Neuronal stem cell (in vitro differentiated cells): ENCODE measurements at regions not wholly inside any gene's neighbourhood (a gene's known extent, or its start where the extent isn't known, plus 50 kb on each side); places are given as distances from the start of the nearest gene placed in this dataset.

Experiments used
- DNase-seq: peaks from one replicate; pipeline ENCODE4 v3.0.0-alpha.2; 2013; ENCODE audit warnings: low spot score
- H2AFZ ChIP-seq: one replicate; pipeline ENCODE4 v1.6.1; 2013; ENCODE audit warnings: mild to moderate bottlenecking, low read length, inconsistent platforms
- H2AK5ac ChIP-seq: 2 replicates; pipeline ENCODE4 v1.6.1; 2013; ENCODE audit warnings: low read depth, mild to moderate bottlenecking, inconsistent platforms, low read length, moderate library complexity, mixed read lengths
- H2BK120ac ChIP-seq: 2 replicates; pipeline ENCODE4 v1.6.1; 2013; ENCODE audit warnings: low read depth, mild to moderate bottlenecking, inconsistent platforms, low read length, moderate library complexity, mixed read lengths
- H2BK12ac ChIP-seq: one replicate; pipeline ENCODE4 v1.6.1; 2013; ENCODE audit warnings: low read length, inconsistent platforms
- H2BK15ac ChIP-seq: 2 replicates; pipeline ENCODE4 v1.6.1; 2013; ENCODE audit warnings: mild to moderate bottlenecking, low read length, inconsistent platforms, mixed read lengths
- H2BK5ac ChIP-seq: one replicate; pipeline ENCODE4 v1.6.1; 2013; ENCODE audit warnings: inconsistent platforms, mild to moderate bottlenecking, low read length, moderate library complexity
- H3K14ac ChIP-seq: one replicate; pipeline ENCODE4 v1.6.1; 2013; ENCODE audit warnings: low read length, inconsistent platforms
- H3K18ac ChIP-seq: 2 replicates; pipeline ENCODE4 v1.6.1; 2013; ENCODE audit warnings: low read length, inconsistent platforms
- H3K23ac ChIP-seq: 2 replicates; pipeline ENCODE4 v1.6.1; 2013; ENCODE audit warnings: low read depth, mild to moderate bottlenecking, mixed read lengths, low read length, inconsistent platforms; ENCODE audit not compliant: poor library complexity
- H3K27ac ChIP-seq: replicated peaks from 3 replicates; pipeline ENCODE4 v1.5.1; 2013; ENCODE audit warnings: low read length, inconsistent platforms
- H3K27me3 ChIP-seq, 3 experiments: 2 replicates each; pipeline ENCODE4 v1.6.1; 2013; ENCODE audit warnings: low read length in 3 of 3, mild to moderate bottlenecking in 2 of 3, inconsistent platforms in 1 of 3, low read depth in 1 of 3, mixed read lengths in 1 of 3, moderate library complexity in 1 of 3; ENCODE audit not compliant: control insufficient read depth in 3 of 3, insufficient read depth in 3 of 3
- H3K36me3 ChIP-seq, 2 donors: replicated peaks in 1 of 2; 2 replicates each; pipeline ENCODE4 v1.6.1; 2013; ENCODE audit warnings: low read length in 2 of 2; ENCODE audit not compliant: control insufficient read depth in 2 of 2, insufficient read depth in 2 of 2
- H3K4ac ChIP-seq: 2 replicates; pipeline ENCODE4 v1.6.1; 2013; ENCODE audit warnings: inconsistent platforms, mild to moderate bottlenecking, low read length, moderate library complexity
- H3K4me1 ChIP-seq, 2 donors: 1 replicate in 1 of 2; 2 replicates in 1 of 2; pipeline ENCODE4 v1.6.1; 2013; ENCODE audit warnings: low read length in 2 of 2, low read depth in 1 of 2; ENCODE audit not compliant: control insufficient read depth in 2 of 2, insufficient read depth in 1 of 2
- H3K4me2 ChIP-seq: one replicate; pipeline ENCODE4 v1.6.1; 2013; ENCODE audit warnings: mild to moderate bottlenecking, low read length, inconsistent platforms; ENCODE audit not compliant: insufficient read depth, poor library complexity, severe bottlenecking
- H3K4me3 ChIP-seq, 2 donors: 2 replicates each; pipeline ENCODE4 v1.5.1; 2013; ENCODE audit warnings: low read length in 2 of 2, mild to moderate bottlenecking in 2 of 2, inconsistent platforms in 1 of 2, moderate library complexity in 1 of 2
- H3K79me1 ChIP-seq: one replicate; pipeline ENCODE4 v1.6.1; 2013; ENCODE audit warnings: low read depth, mild to moderate bottlenecking, inconsistent platforms, low read length, moderate library complexity
- H3K9ac ChIP-seq: one replicate; pipeline ENCODE4 v1.6.1; 2013; ENCODE audit warnings: mild to moderate bottlenecking, low read depth, low read length, inconsistent platforms; ENCODE audit not compliant: poor library complexity
- H3K9me3 ChIP-seq, 2 donors: replicated peaks in 1 of 2; 2 replicates each; pipeline versions ENCODE3 to v1.6.1; 2013; ENCODE audit warnings: low read length in 2 of 2, mild to moderate bottlenecking in 2 of 2, inconsistent platforms in 1 of 2, low read depth in 1 of 2, mixed read lengths in 1 of 2, moderate library complexity in 1 of 2; ENCODE audit not compliant: control insufficient read depth in 2 of 2, insufficient read depth in 1 of 2
- H4K8ac ChIP-seq: one replicate; pipeline ENCODE4 v1.6.1; 2013; ENCODE audit warnings: low read depth, mild to moderate bottlenecking, inconsistent platforms, low read length, moderate library complexity
- H4K91ac ChIP-seq: one replicate; pipeline ENCODE4 v1.6.1; 2013; ENCODE audit warnings: low read length, low read depth, mild to moderate bottlenecking, inconsistent platforms; ENCODE audit not compliant: poor library complexity
- WGBS, 2 donors: extraction: QIAGEN DNeasy Blood & Tissue Kit; methylation state at CpG; one replicate each; pipeline ENCODE4 v1.1.7; 2013; ENCODE audit warnings: missing lambda C conversion rate in 2 of 2, mixed read lengths in 1 of 2; ENCODE audit not compliant: insufficient read length in 2 of 2, insufficient replicate concordance in 1 of 2; ENCODE audit errors: extremely low coverage in 2 of 2; 5-methylcytosine and 5-hydroxymethylcytosine counted together

GRCh38 chr7:41612798-41613197 lies 90.1 kb downstream of the INHBA start:
- H3K9me3 ChIP-seq = no peaks in the 10 kb centered on the region
- WGBS, 2 donors = no CpG with 5 or more reads among the region's 2 CpGs
- no peak overlapping the region for H3K9ac ChIP-seq
- H3K23ac ChIP-seq = no peak overlapping the region
- H3K14ac ChIP-seq = no peak overlapping the region
- no peak overlapping the region for H2BK120ac ChIP-seq
- no peaks in the 10 kb centered on the region for H3K4me1 ChIP-seq
- no peak overlapping the region for H2AK5ac ChIP-seq
- H3K27ac ChIP-seq = no peak overlapping the region
- no peak overlapping the region for H3K18ac ChIP-seq
- H3K27me3 ChIP-seq = peaks cover 0 to 4% (median 0%) of the 10 kb centered on the region in 3 experiments
- no peak overlapping the region for H3K4me3 ChIP-seq
- no peak overlapping the region for H2BK15ac ChIP-seq
- no peak overlapping the region for H2BK12ac ChIP-seq
- no peaks in the 10 kb centered on the region for H3K79me1 ChIP-seq
- no peak overlapping the region for H3K4me2 ChIP-seq
- H4K8ac ChIP-seq = no peak overlapping the region
- no peak overlapping the region for H2AFZ ChIP-seq
- no peak overlapping the region for H4K91ac ChIP-seq
- no peaks in the 10 kb centered on the region for H3K36me3 ChIP-seq
- no peak overlapping the region for H2BK5ac ChIP-seq
- no peak for DNase-seq
- no peak overlapping the region for H3K4ac ChIP-seq

GRCh38 chr7:41612386-41612785 lies 90.5 kb downstream of the INHBA start:
- Histone ChIP-seq H3K4me3 (no peak overlapping the region), H3K9me3 (no peaks in the 10 kb centered on the region), H3K4ac (no peak overlapping the region), H3K14ac (no peak overlapping the region), H2BK5ac (no peak overlapping the region), H2BK120ac (no peak overlapping the region), H3K4me2 (no peak overlapping the region), H3K79me1 (no peaks in the 10 kb centered on the region), H2AK5ac (no peak overlapping the region), H4K8ac (no peak overlapping the region), H3K36me3 (no peaks in the 10 kb centered on the region), H2BK15ac (no peak overlapping the region), H2BK12ac (no peak overlapping the region), H3K27ac (no peak overlapping the region), H3K18ac (no peak overlapping the region), H2AFZ (no peak overlapping the region), H4K91ac (no peak overlapping the region), H3K4me1 (no peaks in the 10 kb centered on the region), H3K9ac (no peak overlapping the region), H3K27me3 (peaks cover 0 to 4% (median 0%) of the 10 kb centered on the region in 3 experiments), H3K23ac (no peak overlapping the region)
- no peak for DNase-seq
- no CpG with 5 or more reads among the region's 4 CpGs for WGBS, 2 donors

- H3K36me3 ChIP-seq = no peaks in the 10 kb centered on the region
- WGBS, 2 donors = no CpG with 5 or more reads among the region's 2 CpGs
- peaks cover 0 to 4% (median 0%) of the 10 kb centered on the region in 3 experiments for H3K27me3 ChIP-seq
- no peak overlapping the region for H3K4ac ChIP-seq
- no peak overlapping the region for H3K14ac ChIP-seq
- H3K27ac ChIP-seq = no peak overlapping the region
- H3K4me1 ChIP-seq = no peaks in the 10 kb centered on the region
- no peak overlapping the region for H3K23ac ChIP-seq
- no peak overlapping the region for H3K18ac ChIP-seq
- no peak overlapping the region for H2AFZ ChIP-seq
- H2BK120ac ChIP-seq = no peak overlapping the region
- H4K91ac ChIP-seq = no peak overlapping the region
- H3K4me3 ChIP-seq = no peak overlapping the region
- H2AK5ac ChIP-seq = no peak overlapping the region
- H3K4me2 ChIP-seq = no peak overlapping the region
- H3K9me3 ChIP-seq = no peaks in the 10 kb centered on the region
- no peaks in the 10 kb centered on the region for H3K79me1 ChIP-seq
- H3K9ac ChIP-seq = no peak overlapping the region
- H4K8ac ChIP-seq = no peak overlapping the region
- DNase-seq = no peak
- no peak overlapping the region for H2BK15ac ChIP-seq
- H2BK5ac ChIP-seq = no peak overlapping the region
- no peak overlapping the region for H2BK12ac ChIP-seq
These were observed 94.4 kb downstream of the INHBA start for GRCh38 chr7:41608447-41608846.

GRCh38 chr7:41603985-41604384 lies 98.9 kb downstream of the INHBA start:
- H3K9ac ChIP-seq = no peak overlapping the region
- H2BK15ac ChIP-seq = no peak overlapping the region
- H2AFZ ChIP-seq = no peak overlapping the region
- no peak overlapping the region for H4K91ac ChIP-seq
- no peak overlapping the region for H3K14ac ChIP-seq
- H2BK5ac ChIP-seq = no peak overlapping the region
- no peak overlapping the region for H2BK120ac ChIP-seq
- H3K23ac ChIP-seq = no peak overlapping the region
- no peak overlapping the region for H3K27ac ChIP-seq
- no peaks in the 10 kb centered on the region for H3K36me3 ChIP-seq
- H3K4me3 ChIP-seq = no peak overlapping the region
- H3K27me3 ChIP-seq = no peaks in the 10 kb centered on the region
- no peak overlapping the region for H2AK5ac ChIP-seq
- no peak overlapping the region for H3K4me2 ChIP-seq
- H4K8ac ChIP-seq = no peak overlapping the region
- no peaks in the 10 kb centered on the region for H3K79me1 ChIP-seq
- WGBS, 2 donors = no CpG with 5 or more reads among the region's 1 CpG
- no peak overlapping the region for H3K18ac ChIP-seq
- H3K4me1 ChIP-seq = no peaks in the 10 kb centered on the region
- H3K9me3 ChIP-seq = no peaks in the 10 kb centered on the region
- no peak overlapping the region for H2BK12ac ChIP-seq
- H3K4ac ChIP-seq = no peak overlapping the region
- no peak for DNase-seq
